GM23338 (cell line): ENCODE measurements at regions not wholly inside any gene's neighbourhood (a gene's known extent, or its start where the extent isn't known, plus 50 kb on each side); places are given as distances from the start of the nearest gene placed in this dataset.

Experiments used
- ATAC-seq: fragments of 200-7000 bp; cut with Tn5 transposase; 3 replicates; pipeline ENCODE4 v1.9.1; 2020
- DNase-seq: peaks from one replicate; pipeline ENCODE4 v3.0.0-alpha.2; 2015; ENCODE audit warnings: low spot score
- H2AFZ ChIP-seq: fragments of 200-600 bp; sonication (generic); 2 replicates; pipeline ENCODE4 v1.8.0; 2016; ENCODE audit warnings: antibody characterized with exemption, mild to moderate bottlenecking, moderate library complexity
- H3F3A ChIP-seq: fragments of 200-600 bp; sonication (generic); replicated peaks from 2 replicates; pipeline ENCODE4 v1.8.0; 2017; ENCODE audit warnings: antibody characterized with exemption, mixed run types, low read depth
- H3K27ac ChIP-seq: fragments of 200-600 bp; sonication (generic); 2 replicates; pipeline ENCODE4 v1.6.1; 2016; ENCODE audit warnings: low read depth
- H3K27me3 ChIP-seq: fragments of 200-600 bp; sonication (generic); 2 replicates; pipeline ENCODE4 v1.8.0; 2016; ENCODE audit warnings: mild to moderate bottlenecking, mixed run types, moderate library complexity; ENCODE audit not compliant: insufficient read depth
- H3K36me3 ChIP-seq: fragments of 200-600 bp; sonication (generic); 2 replicates; pipeline ENCODE4 v1.8.0; 2016; ENCODE audit warnings: mild to moderate bottlenecking; ENCODE audit not compliant: insufficient read depth
- H3K4me1 ChIP-seq: fragments of 200-600 bp; sonication (generic); 2 replicates; pipeline ENCODE4 v1.8.0; 2016; ENCODE audit warnings: mild to moderate bottlenecking, moderate library complexity; ENCODE audit not compliant: insufficient read depth
- H3K4me2 ChIP-seq: fragments of 200-600 bp; sonication (generic); 2 replicates; pipeline ENCODE4 v1.7.1; 2017; ENCODE audit warnings: mixed run types
- H3K4me3 ChIP-seq: fragments of 200-600 bp; sonication (generic); 2 replicates; pipeline ENCODE4 v1.6.1; 2016; ENCODE audit warnings: mixed run types
- H3K79me2 ChIP-seq: fragments of 200-600 bp; sonication (generic); replicated peaks from 2 replicates; pipeline ENCODE4 v1.8.0; 2017; ENCODE audit warnings: mild to moderate bottlenecking; ENCODE audit not compliant: insufficient read depth
- H3K9me2 ChIP-seq: fragments of 200-600 bp; sonication (generic); 2 replicates; pipeline ENCODE4 v1.8.0; 2017; ENCODE audit not compliant: insufficient read depth
- H4K20me1 ChIP-seq: fragments of 200-600 bp; sonication (generic); replicated peaks from 2 replicates; pipeline ENCODE4 v1.8.0; 2017; ENCODE audit warnings: mild to moderate bottlenecking; ENCODE audit not compliant: insufficient read depth
- H3K27ac Mint-ChIP-seq: 2 replicates; pipeline ENCODE4 v1.8.0; 2020; ENCODE audit warnings: inconsistent platforms, mild to moderate bottlenecking, moderate library complexity, mixed read lengths
- H3K27me3 Mint-ChIP-seq: 3 replicates; pipeline ENCODE4 v1.8.0; 2022; ENCODE audit warnings: low read depth, mild to moderate bottlenecking, moderate library complexity, mixed read lengths, inconsistent platforms; ENCODE audit not compliant: insufficient read depth, poor library complexity
- H3K36me3 Mint-ChIP-seq: 3 replicates; pipeline ENCODE4 v1.8.0; 2021; ENCODE audit warnings: low read depth, mild to moderate bottlenecking, inconsistent platforms, moderate library complexity, mixed read lengths
- H3K4me1 Mint-ChIP-seq: 3 replicates; pipeline ENCODE4 v1.8.0; 2020; ENCODE audit warnings: mild to moderate bottlenecking, inconsistent platforms, mixed read lengths
- H3K4me3 Mint-ChIP-seq: 3 replicates; pipeline ENCODE4 v1.8.0; 2021; ENCODE audit warnings: moderate library complexity, mild to moderate bottlenecking, inconsistent platforms, mixed read lengths
- H3K9me3 Mint-ChIP-seq: 3 replicates; pipeline ENCODE4 v1.8.0; 2020; ENCODE audit warnings: moderate library complexity, mild to moderate bottlenecking, inconsistent platforms, mixed read lengths
- CREB1 ChIP-seq: fragments of 250-450 bp; sonication (Bioruptor Pico); IDR thresholded peaks from 2 replicates; pipeline ENCODE4 v1.5.0; 2020; ENCODE audit warnings: low read depth, mild to moderate bottlenecking, moderate library complexity
- ETS1 ChIP-seq: IDR thresholded peaks from 2 replicates; pipeline ENCODE4 v1.6.1; 2016; ENCODE audit warnings: antibody characterized with exemption
- EZH2 ChIP-seq: fragments of 200-600 bp; sonication (generic); IDR thresholded peaks from one replicate; pipeline ENCODE4 v1.8.0; 2017; ENCODE audit warnings: antibody characterized with exemption, mild to moderate bottlenecking, low read depth; ENCODE audit not compliant: unreplicated experiment
- EZH2phosphoT487 ChIP-seq: fragments of 200-600 bp; sonication (generic); IDR thresholded peaks from one replicate; pipeline ENCODE4 v1.8.1; 2018; ENCODE audit warnings: antibody characterized with exemption; ENCODE audit not compliant: unreplicated experiment
- JUNB ChIP-seq: IDR thresholded peaks from one replicate; pipeline ENCODE4 v1.6.1; 2016; ENCODE audit warnings: antibody characterized with exemption; ENCODE audit not compliant: unreplicated experiment
- NANOG ChIP-seq: IDR thresholded peaks from 2 replicates; pipeline ENCODE4 v1.6.1; 2016; ENCODE audit warnings: antibody characterized with exemption, borderline replicate concordance
- POLR2AphosphoS5 ChIP-seq: IDR thresholded peaks from 2 replicates; pipeline ENCODE4 v1.6.1; 2016; ENCODE audit warnings: antibody characterized with exemption, low read depth
- REST ChIP-seq: IDR thresholded peaks from one replicate; pipeline ENCODE4 v1.6.1; 2018; ENCODE audit warnings: antibody characterized with exemption; ENCODE audit not compliant: unreplicated experiment
- STAT1 ChIP-seq: IDR thresholded peaks from one replicate; pipeline ENCODE4 v1.6.1; 2016; ENCODE audit warnings: antibody characterized with exemption; ENCODE audit not compliant: unreplicated experiment
- ZNF114 ChIP-seq: fragments of 250-450 bp; sonication (Bioruptor Pico); IDR thresholded peaks from 2 replicates; pipeline ENCODE4 v1.5.0; 2020; ENCODE audit warnings: mild to moderate bottlenecking, moderate library complexity
- ZNF331 ChIP-seq: fragments of 250-450 bp; sonication (Bioruptor Pico); IDR thresholded peaks from 2 replicates; pipeline ENCODE4 v1.5.0; 2020; ENCODE audit warnings: low read depth, mild to moderate bottlenecking, moderate library complexity
- TF ChIP-seq, protein P1 (sequence below), 2 experiments: fragments of 200-600 bp in 1 of 2; sonication (generic) in 1 of 2; conservative IDR thresholded peaks; 2 replicates each; pipeline versions ENCODE4 v1.5.1 to v1.6.1; 2016 to 2017; ENCODE audit warnings: antibody characterized with exemption in 2 of 2, low read depth in 2 of 2, mild to moderate bottlenecking in 2 of 2, moderate library complexity in 1 of 2

DNA sequence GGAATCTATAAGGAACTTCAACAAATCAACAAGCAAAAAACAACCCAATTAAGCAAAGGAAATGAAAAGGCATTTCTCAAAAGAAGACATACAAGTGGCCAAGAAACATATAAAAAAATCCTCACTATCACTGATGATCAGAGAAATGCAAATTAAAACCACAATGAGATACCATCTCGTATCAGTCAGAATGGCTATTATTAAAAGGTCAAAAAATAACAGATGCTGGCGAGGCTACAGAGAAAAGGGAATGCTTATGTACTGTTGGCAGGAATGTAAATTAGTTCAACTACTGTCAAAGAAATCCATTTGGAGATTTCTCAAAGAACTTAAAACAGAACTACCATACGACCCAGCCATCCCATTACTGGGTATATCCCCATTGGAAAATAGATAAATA lies 292.4 kb upstream of the FAT1 start:
- Mint-ChIP-seq H3K27me3 (peaks cover 7% of the 10 kb centered on the region), H3K27ac (no peak overlapping the region), H3K36me3 (no peaks in the 10 kb centered on the region), H3K9me3 (no peaks in the 10 kb centered on the region), H3K4me1 (peaks cover 29% of the 10 kb centered on the region), H3K4me3 (no peak overlapping the region)
- Histone ChIP-seq H3K4me2 (no peak overlapping the region), H2AFZ (no peak overlapping the region), H3K36me3 (no peaks in the 10 kb centered on the region), H3K4me3 (no peak overlapping the region), H3K79me2 (no peaks in the 10 kb centered on the region), H4K20me1 (no peaks in the 10 kb centered on the region), H3F3A (no peaks in the 10 kb centered on the region), H3K27ac (no peak overlapping the region), H3K27me3 (no peaks in the 10 kb centered on the region), H3K4me1 (peaks cover 20% of the 10 kb centered on the region), H3K9me2 (peaks cover 3% of the 10 kb centered on the region; the same call in 1 of the 2 replicates)
- DNase-seq (no peak), ATAC-seq (no peak)
- no peak for TF ChIP-seq NANOG
- TF ChIP-seq STAT1 = no peak
- no peak for TF ChIP-seq JUNB
- no peak for TF ChIP-seq EZH2phosphoT487
- no peak for TF ChIP-seq ZNF331 (CRISPR knock-in tag)
- TF ChIP-seq POLR2AphosphoS5 = no peak
- no peak for TF ChIP-seq EZH2
- no peak for TF ChIP-seq ETS1
- no peak for TF ChIP-seq CREB1 (CRISPR knock-in tag)

- Mint-ChIP-seq H3K36me3 (no peaks in the 10 kb centered on the region), H3K27me3 (peaks cover 7% of the 10 kb centered on the region), H3K4me1 (peaks cover 29% of the 10 kb centered on the region), H3K4me3 (no peak overlapping the region), H3K9me3 (no peaks in the 10 kb centered on the region), H3K27ac (0 out of 2 replicates have a peak overlapping the region, but pooled peaks have one; percentile 13)
- no peaks in the 10 kb centered on the region for H3K27me3 ChIP-seq
- peak; percentile 45 for DNase-seq
- H3K27ac ChIP-seq = no peak overlapping the region
- H3K36me3 ChIP-seq = no peaks in the 10 kb centered on the region
- H4K20me1 ChIP-seq = no peaks in the 10 kb centered on the region
- H2AFZ ChIP-seq = no peak overlapping the region
- ATAC-seq = peak; percentile 69
- H3K4me3 ChIP-seq = no peak overlapping the region
- H3K4me1 ChIP-seq = peaks cover 20% of the 10 kb centered on the region
- peaks cover 3% of the 10 kb centered on the region; the same call in 1 of the 2 replicates for H3K9me2 ChIP-seq
- no peaks in the 10 kb centered on the region for H3K79me2 ChIP-seq
- no peaks in the 10 kb centered on the region for H3F3A ChIP-seq
- no peak overlapping the region for H3K4me2 ChIP-seq
- TF ChIP-seq JUNB = no peak
- TF ChIP-seq POLR2AphosphoS5 = no peak
- no peak for TF ChIP-seq REST
- no peak for TF ChIP-seq EZH2phosphoT487
- TF ChIP-seq NANOG = no peak
- TF ChIP-seq ZNF114 = no peak
- TF ChIP-seq CREB1 (CRISPR knock-in tag) = no peak
- no peak for TF ChIP-seq ETS1
- TF ChIP-seq ZNF331 (CRISPR knock-in tag) = no peak
- TF ChIP-seq STAT1 = no peak
- TF ChIP-seq, protein P1, sequence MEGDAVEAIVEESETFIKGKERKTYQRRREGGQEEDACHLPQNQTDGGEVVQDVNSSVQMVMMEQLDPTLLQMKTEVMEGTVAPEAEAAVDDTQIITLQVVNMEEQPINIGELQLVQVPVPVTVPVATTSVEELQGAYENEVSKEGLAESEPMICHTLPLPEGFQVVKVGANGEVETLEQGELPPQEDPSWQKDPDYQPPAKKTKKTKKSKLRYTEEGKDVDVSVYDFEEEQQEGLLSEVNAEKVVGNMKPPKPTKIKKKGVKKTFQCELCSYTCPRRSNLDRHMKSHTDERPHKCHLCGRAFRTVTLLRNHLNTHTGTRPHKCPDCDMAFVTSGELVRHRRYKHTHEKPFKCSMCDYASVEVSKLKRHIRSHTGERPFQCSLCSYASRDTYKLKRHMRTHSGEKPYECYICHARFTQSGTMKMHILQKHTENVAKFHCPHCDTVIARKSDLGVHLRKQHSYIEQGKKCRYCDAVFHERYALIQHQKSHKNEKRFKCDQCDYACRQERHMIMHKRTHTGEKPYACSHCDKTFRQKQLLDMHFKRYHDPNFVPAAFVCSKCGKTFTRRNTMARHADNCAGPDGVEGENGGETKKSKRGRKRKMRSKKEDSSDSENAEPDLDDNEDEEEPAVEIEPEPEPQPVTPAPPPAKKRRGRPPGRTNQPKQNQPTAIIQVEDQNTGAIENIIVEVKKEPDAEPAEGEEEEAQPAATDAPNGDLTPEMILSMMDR (conservative IDR thresholded peaks at IDR 0.05; ENCODE audit: low read depth in 2 of 2) = no peak
- no peak for TF ChIP-seq EZH2
Observed at GRCh38 chr4:187017147-187017546, 293.5 kb upstream of the FAT1 start.
